ENCODE measurements at regions not wholly inside any gene's neighbourhood (a gene's known extent, or its start where the extent isn't known, plus 50 kb on each side); places are given as distances from the start of the nearest gene placed in this dataset.

- H3K36me3 ChIP-seq (ENCODE audit: insufficient read depth), result no peaks in the 10 kb centered on the region
- H3K4me2 ChIP-seq, result no peak overlapping the region
- no peak overlapping the region for H2AFZ ChIP-seq (ENCODE audit: low read depth)
- TF ChIP-seq, protein P1, sequence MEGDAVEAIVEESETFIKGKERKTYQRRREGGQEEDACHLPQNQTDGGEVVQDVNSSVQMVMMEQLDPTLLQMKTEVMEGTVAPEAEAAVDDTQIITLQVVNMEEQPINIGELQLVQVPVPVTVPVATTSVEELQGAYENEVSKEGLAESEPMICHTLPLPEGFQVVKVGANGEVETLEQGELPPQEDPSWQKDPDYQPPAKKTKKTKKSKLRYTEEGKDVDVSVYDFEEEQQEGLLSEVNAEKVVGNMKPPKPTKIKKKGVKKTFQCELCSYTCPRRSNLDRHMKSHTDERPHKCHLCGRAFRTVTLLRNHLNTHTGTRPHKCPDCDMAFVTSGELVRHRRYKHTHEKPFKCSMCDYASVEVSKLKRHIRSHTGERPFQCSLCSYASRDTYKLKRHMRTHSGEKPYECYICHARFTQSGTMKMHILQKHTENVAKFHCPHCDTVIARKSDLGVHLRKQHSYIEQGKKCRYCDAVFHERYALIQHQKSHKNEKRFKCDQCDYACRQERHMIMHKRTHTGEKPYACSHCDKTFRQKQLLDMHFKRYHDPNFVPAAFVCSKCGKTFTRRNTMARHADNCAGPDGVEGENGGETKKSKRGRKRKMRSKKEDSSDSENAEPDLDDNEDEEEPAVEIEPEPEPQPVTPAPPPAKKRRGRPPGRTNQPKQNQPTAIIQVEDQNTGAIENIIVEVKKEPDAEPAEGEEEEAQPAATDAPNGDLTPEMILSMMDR (conservative IDR thresholded peaks at IDR 0.05; ENCODE audit: low read depth, low read length), result no peak
- H4K20me1 ChIP-seq (ENCODE audit: insufficient read depth), result no peaks in the 10 kb centered on the region
- H3K27ac ChIP-seq, result no peak overlapping the region
- H3K27me3 ChIP-seq (ENCODE audit: insufficient read depth, low read depth), result no peaks in the 10 kb centered on the region
- H3K79me2 ChIP-seq (ENCODE audit: insufficient read depth, low read depth), result no peaks in the 10 kb centered on the region
- no peaks in the 10 kb centered on the region for H3K4me1 ChIP-seq (ENCODE audit: low read depth, poor library complexity, severe bottlenecking)
- H3K9ac ChIP-seq, result no peak overlapping the region
- H3K4me3 ChIP-seq (IDR thresholded peaks at IDR 0.05; ENCODE audit: insufficient read depth, low read depth, low read length), result no peak overlapping the region
These were observed 58.3 kb upstream of the C11orf87 start for GRCh38 chr11:109363682-109364081.

DNA sequence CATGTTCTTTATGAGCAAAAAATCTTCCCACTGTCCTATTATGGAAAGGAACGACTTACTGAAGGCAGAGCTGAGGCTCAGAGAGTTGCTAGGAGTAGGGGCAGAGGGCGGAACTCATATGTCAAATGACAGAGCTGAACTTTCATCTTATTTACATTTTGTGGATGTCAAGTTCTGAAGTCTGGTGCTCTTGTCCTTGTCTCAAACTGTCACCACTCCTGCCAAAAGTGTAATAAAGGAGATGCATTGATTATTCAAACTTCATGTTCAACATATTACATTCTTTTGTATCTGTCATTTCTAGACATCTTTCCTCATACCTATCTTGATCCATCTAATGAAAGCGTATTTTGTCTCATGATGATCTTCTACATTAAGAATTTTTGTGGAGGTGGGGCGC, 57.1 kb upstream of the C11orf87 start:
- H3K36me3 ChIP-seq (ENCODE audit: insufficient read depth), result no peaks in the 10 kb centered on the region
- no peak overlapping the region for H3K4me3 ChIP-seq (IDR thresholded peaks at IDR 0.05; ENCODE audit: insufficient read depth, low read depth, low read length)
- H2AFZ ChIP-seq (ENCODE audit: low read depth), result no peak overlapping the region
- H3K27me3 ChIP-seq (ENCODE audit: insufficient read depth, low read depth), result no peaks in the 10 kb centered on the region
- TF ChIP-seq, protein P1 (conservative IDR thresholded peaks at IDR 0.05; ENCODE audit: low read depth, low read length), result no peak
- H3K4me1 ChIP-seq (ENCODE audit: low read depth, poor library complexity, severe bottlenecking), result no peaks in the 10 kb centered on the region
- H3K27ac ChIP-seq, result no peak overlapping the region
- H3K9ac ChIP-seq, result no peak overlapping the region
- no peaks in the 10 kb centered on the region for H3K79me2 ChIP-seq (ENCODE audit: insufficient read depth, low read depth)
- H3K4me2 ChIP-seq, result no peak overlapping the region
- H4K20me1 ChIP-seq (ENCODE audit: insufficient read depth), result no peaks in the 10 kb centered on the region

DNA sequence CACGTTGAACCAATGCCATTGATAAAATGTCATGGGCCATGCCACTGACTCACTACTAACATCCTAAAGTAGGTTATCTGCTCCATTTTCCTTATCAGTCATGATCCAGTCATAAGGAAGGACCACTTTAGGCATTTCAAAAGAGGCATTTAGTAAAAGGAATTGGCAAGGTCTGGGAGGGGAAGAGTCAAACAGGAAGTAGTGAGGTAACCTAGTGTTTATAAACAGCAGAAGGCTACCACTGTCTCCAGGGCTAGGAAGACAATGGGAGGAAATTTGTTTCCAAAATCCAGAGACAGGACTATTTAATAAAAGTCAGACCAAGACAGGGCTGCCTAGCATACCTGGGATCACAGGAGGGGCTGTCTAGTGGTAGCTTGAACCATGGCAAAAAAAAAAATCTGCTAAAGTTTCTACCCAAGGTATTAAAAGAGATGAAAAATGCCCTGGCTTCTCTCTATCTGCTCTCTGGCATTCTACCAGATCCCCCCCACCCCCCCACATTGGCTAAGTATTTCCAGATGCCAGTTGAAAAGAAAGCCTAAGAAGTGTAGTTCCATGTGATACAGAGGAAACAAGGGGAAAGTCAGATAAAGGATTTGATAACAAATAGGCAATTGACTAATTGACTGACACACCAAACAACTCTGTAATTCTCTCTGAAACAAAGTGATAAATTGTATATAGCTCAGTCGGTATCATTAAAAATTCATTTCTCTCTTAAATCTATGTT, 50.4 kb upstream of the C11orf87 start:
- TF ChIP-seq, protein P1 (conservative IDR thresholded peaks at IDR 0.05; ENCODE audit: low read depth, low read length), result no peak
- Histone ChIP-seq H3K4me1 (ENCODE audit: low read depth, poor library complexity, severe bottlenecking) (no peaks in the 10 kb centered on the region), H3K4me3 (IDR thresholded peaks at IDR 0.05; ENCODE audit: insufficient read depth, low read depth, low read length) (no peak overlapping the region), H3K27me3 (ENCODE audit: insufficient read depth, low read depth) (no peaks in the 10 kb centered on the region), H3K79me2 (ENCODE audit: insufficient read depth, low read depth) (no peaks in the 10 kb centered on the region), H3K4me2 (no peak overlapping the region), H2AFZ (ENCODE audit: low read depth) (no peak overlapping the region), H4K20me1 (ENCODE audit: insufficient read depth) (no peaks in the 10 kb centered on the region), H3K36me3 (ENCODE audit: insufficient read depth) (no peaks in the 10 kb centered on the region), H3K27ac (no peak overlapping the region), H3K9ac (no peak overlapping the region)
